NCI-H510A (cell line): ENCODE measurements at regions not wholly inside any gene's neighbourhood (a gene's known extent, or its start where the extent isn't known, plus 50 kb on each side); places are given as distances from the start of the nearest gene placed in this dataset.

Experiments
- DNase-seq: peaks from one replicate; lab custom pipeline; 2025; lab: John Stamatoyannopoulos, UW

- no peak for DNase-seq
Observed at GRCh38 chr5:172588380-172588779, 52.7 kb upstream of the NEURL1B start.

GRCh38 chr5:172587061-172587405, 54.0 kb upstream of the NEURL1B start:
- DNase-seq, result no peak

GRCh38 chr5:172586125-172587060, 54.7 kb upstream of the NEURL1B start:
- no peak for DNase-seq

- no peak for DNase-seq
Observed at GRCh38 chr5:172585114-172585513, 55.9 kb upstream of the NEURL1B start.

- no peak for DNase-seq
Observed at GRCh38 chr5:172584638-172585037, 56.4 kb upstream of the NEURL1B start.

- DNase-seq, result no peak
Observed at GRCh38 chr5:172583931-172584511, 57.0 kb upstream of the NEURL1B start.

- no peak for DNase-seq
Observed at GRCh38 chr5:172582940-172583339, 58.1 kb upstream of the NEURL1B start.

GRCh38 chr5:172581315-172581714, 59.7 kb upstream of the NEURL1B start:
- no peak for DNase-seq

GRCh38 chr5:172579403-172579990, 61.6 kb upstream of the NEURL1B start:
- no peak for DNase-seq

GRCh38 chr5:172577267-172577909, 63.7 kb upstream of the NEURL1B start:
- DNase-seq, result no peak

- DNase-seq, result no peak
Observed at GRCh38 chr5:172575816-172576545, 65.1 kb upstream of the NEURL1B start.

- no peak for DNase-seq
Observed at GRCh38 chr5:172575416-172575815, 65.6 kb upstream of the NEURL1B start.

GRCh38 chr5:172574871-172575223, 66.2 kb upstream of the NEURL1B start:
- no peak for DNase-seq

GRCh38 chr5:172573986-172574870, 66.8 kb upstream of the NEURL1B start:
- DNase-seq, result no peak

GRCh38 chr5:172573120-172573882, 67.8 kb upstream of the NEURL1B start:
- DNase-seq, result no peak

- DNase-seq, result no peak
Observed at GRCh38 chr5:172572440-172572839, 68.6 kb upstream of the NEURL1B start.

- DNase-seq, result no peak
Observed at GRCh38 chr5:172571892-172572291, 69.2 kb upstream of the NEURL1B start.

- DNase-seq, result no peak
Observed at GRCh38 chr5:172571413-172571812, 69.7 kb upstream of the NEURL1B start.

GRCh38 chr5:172570594-172571334, 70.3 kb upstream of the NEURL1B start:
- DNase-seq, result no peak
